NCI-H1092 treated with DMSO at 0.1 percent for 48 hours (cell line): ENCODE measurements at regions not wholly inside any gene's neighbourhood (a gene's known extent, or its start where the extent isn't known, plus 50 kb on each side); places are given as distances from the start of the nearest gene placed in this dataset.
A peak's percentile ranks its signal among the peaks of the same experiment; 100 is the strongest.

Experiments used
- DNase-seq: peaks from one replicate; lab custom pipeline; 2025; lab: John Stamatoyannopoulos, UW

DNA sequence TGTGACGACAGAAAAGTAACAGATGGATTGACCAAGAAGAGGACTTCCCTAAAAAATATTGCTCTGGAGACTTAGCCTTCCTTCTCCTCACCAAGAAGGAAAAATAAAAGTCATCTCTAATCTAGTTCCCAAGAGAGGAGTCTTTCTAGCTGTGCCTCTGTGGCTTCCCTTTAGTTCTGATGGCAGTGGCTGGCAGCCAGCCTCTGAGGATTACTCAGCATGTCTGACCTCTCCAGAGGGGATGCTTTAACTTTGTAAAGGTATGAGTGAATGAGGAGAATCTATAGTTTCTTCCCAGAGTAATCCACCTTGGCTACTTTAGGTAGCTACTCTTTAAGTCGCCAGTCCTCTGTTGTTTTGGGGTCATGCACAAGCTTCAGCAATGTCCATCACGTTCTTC lies 163.9 kb upstream of the KIT start:
- no peak for DNase-seq

DNA sequence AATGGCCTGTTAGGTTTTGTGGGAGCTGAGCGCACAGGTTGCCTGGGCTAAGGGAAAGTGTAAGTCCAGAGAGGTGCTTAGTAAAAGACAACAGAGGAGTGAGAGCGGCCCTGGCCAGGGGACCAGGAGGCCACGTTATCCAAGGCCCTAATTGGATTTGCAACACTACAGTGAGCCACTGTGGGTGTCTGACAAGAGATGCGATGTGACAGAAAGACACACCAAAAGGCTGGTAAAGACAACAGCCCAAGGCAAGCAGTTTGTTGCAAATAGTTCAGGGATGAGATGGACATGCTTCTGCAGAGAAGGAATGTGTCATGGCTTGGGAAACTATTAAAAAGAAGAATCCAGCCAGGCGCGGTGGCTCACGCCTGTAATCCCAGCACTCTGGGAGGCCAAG lies 162.7 kb upstream of the KIT start:
- DNase-seq = no peak

DNA sequence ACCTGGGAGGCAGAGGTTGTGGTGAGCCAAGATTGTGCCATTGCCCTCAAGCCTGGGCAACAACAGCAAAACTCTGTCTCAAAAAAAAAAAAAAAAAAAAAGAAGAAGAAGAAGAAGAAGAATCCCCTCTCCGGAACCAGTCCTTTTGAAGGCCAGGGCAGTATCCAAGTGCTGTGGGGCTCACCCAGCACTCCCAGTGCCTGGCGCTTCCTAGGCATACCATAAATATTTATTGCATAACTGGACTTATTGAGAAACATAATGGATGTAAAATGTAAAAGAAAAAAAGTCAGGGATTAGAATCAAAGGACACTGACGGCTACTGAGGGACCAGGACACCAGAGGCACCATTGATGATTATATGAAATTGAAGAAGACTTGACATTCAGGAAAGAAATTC lies 162.1 kb upstream of the KIT start:
- DNase-seq = no peak

DNA sequence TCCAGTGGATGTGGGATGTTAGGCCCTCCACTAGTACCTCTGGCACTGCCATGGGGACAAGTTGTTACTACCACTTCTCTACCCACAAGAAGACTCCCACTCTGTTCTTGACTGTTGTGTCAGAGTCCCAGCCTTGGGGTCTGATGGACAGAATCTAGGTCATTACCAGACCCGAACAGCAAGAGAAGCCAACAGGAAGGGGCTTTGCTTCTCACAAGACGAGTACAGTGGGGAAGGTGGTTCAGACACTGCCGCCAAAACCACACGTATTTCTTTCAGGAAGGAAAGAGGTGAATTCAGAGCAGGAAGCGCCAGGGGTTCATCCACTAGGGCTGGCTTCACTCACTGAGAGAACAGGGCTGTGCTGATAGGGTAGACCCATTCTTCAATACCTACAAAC lies 161.3 kb upstream of the KIT start:
- no peak for DNase-seq

DNA sequence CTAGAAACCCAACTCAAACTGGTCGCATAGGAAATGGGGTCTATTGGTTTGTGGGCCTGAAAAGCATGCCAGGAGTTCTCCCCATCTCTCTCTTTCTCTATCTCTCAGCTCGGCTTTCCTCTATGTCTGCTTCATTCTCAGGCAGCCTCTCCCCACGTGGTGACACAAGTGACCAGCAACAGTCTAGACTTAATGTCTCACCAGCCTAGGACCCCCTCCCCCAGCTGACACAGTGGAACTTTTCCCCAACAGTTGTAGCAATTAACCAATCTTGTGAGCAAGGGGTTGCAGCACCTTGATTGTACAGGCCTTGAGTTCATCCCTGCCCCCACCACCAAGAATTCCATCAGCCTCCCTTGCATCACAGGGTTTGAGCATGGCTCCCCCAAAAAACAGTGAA lies 159.8 kb upstream of the KIT start:
- no peak for DNase-seq

DNA sequence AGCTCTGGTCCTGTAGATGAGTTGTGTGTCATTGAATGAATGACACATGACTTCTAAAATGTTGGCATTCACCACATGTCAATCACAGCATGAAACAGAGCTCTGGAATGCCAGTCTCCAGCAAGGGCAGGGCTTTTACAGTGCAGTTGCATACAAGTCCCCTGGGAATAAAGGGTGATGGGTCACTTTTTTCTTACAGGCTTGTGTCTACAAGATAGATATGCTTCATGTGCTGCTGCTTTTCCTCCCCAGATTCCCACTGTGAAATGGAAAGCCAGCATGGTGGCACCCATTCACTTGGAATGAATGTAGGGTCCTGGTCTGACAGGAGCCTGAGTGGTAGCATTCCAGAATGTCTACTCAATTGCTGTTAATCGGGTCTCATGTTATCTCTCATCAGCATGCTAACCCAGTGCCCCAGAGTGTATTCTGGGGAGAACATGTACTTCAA lies 159.1 kb upstream of the KIT start:
- DNase-seq = no peak

DNA sequence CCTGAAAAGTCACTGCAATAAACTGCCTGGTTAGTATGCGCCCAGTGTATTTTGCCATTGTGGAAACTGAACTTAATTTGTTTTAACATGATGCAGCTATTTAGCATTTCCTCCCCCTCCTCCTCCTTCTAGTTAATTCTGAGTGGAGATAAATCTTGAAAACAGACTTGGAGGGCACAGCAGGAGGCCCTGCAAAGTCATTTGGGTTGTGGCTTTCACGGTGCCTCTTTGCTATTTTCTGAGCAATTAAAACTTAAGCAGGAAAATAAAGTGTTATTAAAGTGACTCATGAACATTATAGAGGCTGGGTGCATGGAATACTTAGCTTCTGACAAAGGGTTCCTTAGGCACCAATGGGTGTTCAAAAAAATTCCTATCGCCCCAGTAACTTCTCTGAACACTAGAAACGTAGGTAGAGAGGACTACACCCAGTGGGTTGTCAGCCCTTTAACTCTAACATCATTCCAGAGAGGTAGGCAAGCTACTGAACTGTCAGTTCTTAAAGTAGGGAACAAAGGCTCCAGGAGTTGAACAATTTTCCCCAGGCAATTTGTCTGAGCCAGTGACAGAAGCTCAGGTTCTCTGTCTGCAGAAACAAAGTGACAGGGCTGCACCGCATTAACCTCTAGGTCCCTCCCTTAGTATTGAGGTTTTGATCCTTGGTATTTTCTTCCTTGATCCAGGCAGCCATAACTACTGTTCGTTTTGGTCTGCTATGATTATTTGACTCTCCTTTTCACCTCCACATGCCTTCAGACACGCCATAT lies 158.3 kb upstream of the KIT start:
- no peak for DNase-seq

DNA sequence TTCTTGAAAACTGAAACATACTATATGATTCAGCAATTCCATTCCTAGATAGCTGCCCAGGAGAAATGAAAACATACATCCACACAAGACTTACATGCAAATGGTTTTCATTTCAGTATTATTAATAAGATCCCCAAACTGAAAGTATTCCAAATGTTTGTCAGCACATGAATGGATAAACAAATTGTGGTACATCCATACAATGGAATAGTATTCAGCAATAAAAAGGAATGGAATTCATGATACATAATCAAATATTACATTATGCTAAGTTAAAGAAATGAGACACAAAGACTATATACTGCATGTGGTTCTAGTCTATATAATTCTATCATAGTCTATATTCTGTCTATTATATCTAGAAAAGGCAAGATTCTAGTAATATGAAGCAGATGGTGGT lies 152.4 kb upstream of the KIT start:
- no peak for DNase-seq

DNA sequence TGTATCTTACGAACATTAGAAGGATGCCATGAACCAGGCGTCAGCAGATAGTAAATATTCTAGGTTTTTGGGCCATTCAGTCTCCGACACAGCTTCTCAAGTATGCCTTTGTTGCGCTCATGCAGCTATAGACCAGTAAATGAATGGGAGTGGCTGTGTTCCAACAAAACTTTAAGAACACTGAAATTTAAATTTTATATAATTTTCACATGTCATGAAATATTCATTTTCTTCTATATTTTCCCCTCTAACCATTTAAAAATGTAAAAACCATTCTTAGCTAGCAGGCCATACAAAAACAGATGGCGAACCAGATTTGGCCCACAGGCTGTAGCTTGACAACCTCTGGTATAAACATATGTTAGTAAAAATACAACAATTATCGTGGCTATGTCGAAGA lies 151.8 kb upstream of the KIT start:
- no peak for DNase-seq

DNA sequence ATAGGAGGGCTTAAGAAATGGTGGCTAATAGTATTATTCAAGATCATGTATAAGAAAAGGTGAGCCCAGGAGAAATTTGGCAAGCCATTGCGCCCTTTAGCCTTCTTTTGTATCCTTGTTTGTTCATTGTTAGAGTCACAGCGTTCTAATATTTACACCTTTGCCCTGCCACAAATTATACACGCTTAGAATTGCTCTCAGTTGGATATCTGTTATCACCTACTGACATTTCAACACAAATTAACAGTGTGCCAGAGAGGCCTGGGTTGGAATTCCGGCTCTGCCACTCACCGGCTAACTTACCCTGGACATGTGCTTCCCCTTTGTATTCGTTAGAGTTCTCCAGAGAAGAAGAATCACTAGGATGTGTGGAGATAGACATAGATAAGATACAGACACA lies 148.7 kb upstream of the KIT start:
- no peak for DNase-seq

DNA sequence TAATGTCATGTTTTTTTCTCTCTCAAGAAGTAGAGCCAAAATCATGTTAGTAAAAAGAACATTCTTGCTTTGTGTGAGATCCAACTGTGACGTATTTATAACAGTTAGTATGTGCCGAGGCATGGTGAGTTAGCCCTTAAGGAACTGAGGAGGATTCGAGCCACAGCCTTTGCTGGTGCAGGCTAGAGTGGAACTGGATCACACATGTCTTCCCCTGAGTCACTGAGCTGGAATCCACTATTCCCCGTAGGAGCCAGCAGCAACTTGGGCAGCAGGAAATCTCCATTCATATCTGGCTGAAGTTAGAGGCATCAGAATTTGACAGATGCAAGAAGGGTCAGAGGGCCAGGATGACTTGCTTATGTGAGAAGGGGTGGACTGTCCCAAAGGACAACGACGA lies 144.6 kb upstream of the KIT start:
- no peak for DNase-seq

DNA sequence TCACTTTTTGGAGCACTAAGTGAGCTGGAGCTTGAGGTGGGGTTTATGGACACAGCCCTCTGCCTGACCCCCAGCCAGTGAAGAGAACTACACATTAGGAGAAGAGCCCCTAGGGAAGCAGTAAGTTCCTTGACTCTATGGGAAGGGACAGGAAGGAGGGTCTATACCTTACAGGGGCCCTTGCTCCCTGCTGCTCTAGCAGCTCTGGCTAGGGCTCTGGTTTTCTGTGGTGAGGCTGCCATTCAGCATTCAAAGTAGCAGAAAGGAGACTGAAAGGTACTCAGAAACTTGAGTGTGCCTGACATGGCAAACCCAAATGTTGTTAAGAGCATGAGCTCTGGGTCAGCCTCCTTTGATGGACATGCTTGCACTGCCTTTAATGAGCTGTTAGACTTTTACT lies 144.0 kb upstream of the KIT start:
- DNase-seq = no peak

DNA sequence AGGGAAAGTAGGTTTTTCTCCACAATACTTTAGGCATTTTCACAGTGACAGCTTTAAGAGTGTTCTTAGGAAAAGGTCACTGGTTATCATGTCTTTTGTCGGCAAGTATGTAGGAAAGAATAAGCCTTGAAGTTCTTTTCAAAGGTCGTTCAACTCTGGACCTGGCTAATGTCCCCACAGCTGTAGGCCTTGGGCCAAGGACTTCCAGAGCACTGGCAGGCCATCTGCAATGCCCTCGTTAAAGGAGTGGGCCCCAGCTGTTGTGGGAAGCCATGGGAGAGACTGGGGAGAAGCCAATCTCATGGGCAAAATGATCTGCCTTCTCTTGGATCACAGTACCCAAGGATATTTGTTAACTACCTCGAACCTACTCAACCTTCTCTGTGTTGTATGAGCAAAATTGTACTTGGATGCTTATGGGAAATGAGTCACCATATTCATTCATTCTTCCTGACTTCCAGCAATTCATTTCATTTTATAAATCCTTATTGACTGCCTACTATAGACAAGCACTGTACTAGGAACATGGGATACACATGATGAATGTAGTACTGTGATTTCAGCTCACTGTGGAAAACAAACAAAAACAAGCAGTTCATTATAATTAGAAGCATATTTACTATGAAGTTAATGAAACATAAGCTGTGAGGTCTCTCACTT lies 141.1 kb upstream of the KIT start:
- no peak for DNase-seq

DNA sequence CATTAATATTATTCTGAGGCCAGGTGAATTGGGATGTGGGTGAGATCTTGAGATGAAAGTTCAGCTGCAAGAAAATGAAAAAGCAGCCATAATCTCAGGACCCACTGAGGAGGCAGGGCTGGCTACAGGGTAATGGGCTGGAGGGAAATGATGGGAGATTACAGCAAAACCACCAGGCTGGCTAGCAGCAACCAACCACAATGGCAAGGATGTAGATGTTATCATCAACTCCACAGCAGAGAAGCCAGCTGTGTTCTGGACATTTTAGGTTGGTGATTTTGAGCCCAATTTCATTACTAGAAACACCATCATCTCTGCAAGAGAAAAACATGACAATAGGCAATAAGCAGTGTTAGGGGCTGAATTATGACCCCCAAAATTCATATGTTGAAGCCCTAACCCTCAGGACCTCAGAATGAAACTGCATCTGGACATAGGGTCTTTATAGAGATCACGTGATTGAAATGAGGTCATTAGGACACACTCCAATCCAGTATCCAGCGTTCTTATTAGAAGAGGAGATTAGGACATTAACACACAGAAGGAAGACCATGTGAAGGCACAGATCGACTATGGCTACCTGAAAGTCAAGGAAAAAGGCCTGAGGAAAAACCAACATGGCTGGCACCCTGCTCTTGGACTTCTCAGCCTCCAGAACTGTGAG lies 139.8 kb upstream of the KIT start:
- DNase-seq = no peak

DNA sequence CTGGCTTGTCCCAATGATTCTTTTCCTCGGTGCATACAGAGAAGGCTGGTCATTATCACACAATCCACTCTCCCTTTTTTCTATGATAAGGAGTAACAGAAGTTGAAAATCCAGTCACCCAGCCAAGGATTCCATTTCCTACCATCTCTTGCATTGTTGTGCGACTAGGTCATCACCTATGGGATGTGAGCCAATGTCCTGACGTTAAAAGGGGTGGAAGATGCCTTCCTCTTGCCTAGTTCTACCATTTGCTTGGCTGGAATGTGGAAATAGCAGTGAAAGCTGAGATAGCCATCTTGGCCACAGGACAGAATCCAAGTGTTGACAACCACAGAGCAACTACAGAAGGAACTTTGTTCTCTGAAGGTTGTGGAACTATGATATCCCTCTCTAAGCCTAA lies 132.2 kb upstream of the KIT start:
- DNase-seq = no peak

DNA sequence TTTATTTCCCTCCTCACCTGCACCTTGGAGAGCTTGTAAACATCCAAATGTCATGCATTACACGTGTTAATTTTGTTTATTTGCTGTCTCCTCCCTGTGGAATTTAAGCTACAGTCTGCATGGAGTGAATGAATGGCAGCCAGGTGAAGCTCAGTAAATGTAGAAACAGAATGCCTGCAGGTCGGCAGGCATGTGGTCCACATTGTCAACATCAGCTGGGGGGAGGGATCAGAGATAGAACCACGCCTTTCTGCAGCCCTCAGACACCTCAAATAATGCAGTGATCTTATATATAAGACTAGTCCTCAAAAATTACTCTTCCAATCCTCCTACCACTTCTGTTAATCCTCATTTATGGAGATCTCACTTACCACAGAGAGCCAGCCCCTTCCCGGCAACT lies 131.2 kb upstream of the KIT start:
- DNase-seq = no peak

DNA sequence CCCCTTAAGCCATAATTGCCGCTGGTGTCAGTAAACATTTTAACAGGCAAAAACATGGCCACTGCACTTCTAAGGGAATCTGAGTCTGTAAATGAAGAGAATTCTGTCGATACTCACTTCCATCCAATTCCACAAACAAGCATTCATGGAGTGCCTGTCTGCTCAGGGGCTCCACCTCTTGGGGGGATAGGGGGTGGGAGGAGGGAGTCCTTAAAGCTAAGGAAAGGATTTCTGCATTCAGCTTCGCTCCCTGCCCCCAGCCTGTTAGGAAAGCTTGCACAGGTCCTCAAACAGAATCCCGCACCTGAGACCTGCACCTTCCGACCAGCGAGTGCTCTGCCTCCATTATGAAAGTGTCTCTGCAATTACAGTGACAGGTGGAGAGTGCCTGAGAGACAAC lies 130.2 kb upstream of the KIT start:
- DNase-seq = no peak

DNA sequence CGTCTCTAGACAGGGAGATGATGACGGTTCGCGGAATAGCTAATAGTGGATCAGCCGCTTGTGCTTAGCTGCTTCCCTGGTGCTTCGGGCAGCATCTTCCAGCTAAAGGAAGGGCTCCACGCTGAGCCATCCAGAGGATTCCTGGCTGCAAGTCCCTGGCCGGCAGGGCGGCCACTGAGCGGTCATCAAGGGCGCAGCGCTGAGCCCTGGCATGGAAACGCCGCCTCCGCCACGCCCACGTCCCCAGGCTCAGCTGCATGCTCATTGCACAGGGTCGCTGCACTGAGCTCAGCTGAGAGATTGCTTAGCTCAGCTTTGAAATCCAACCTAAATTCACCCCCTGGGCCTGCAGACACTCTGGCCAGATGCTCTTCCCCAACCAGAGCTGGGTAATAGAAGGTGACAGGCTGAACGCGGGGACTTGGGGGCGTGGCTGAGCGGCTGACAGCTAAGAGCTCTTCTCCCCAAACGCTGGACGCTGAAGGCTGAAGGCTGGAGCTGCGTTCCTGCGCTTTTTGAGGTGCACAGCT lies 118.2 kb upstream of the KIT start:
- DNase-seq = peak; percentile 68

DNA sequence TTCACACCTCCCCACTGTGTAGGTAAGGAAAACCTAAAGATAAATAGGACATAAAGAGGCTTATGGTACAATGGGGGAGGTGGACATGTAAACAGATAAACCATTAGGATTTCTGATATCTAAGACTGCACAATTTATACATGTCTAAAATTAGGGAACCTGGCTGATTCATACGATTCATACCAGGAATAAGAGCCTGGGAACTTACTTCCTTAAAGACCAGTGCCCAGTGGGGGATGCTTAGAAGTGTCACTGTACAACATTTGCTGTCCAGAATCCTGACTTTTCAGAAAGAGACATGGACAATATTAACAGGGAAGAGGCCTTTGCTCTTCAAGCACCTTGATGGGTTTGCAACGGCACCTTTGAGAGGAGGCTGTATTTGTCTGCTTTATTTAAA lies 116.8 kb upstream of the KIT start:
- no peak for DNase-seq

DNA sequence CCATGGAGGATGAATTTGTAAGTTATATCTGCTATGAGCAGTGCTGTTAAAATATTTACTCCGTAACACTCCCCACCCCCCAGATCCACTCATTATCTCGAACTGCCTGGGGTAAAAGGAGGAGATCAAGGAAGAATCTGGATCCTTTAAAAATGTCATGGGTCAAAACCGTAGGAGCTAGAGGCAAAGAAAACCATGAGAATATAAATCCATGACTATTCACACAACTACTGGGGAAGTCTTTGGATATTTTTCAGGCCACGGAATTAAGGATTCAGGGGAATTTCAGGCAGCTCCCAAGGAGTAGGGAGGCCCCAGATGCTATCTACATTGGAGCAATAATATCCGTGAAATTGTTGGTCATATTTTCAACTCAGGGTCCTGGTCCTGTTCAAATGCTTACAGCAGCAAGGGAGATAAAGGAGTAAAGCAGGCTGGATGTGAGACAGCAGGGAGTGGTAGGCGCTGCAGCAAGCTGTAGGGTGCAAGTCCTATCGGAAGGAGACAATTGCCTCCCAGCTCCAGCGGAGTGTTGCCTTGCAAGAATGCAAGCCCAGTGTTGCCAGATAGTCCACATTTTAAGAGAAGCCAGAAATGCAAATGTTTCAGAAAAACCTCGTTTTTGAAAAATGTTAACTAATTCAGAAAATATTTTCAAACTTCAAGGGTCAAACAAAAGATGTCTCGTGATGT lies 116.2 kb upstream of the KIT start:
- DNase-seq = no peak

DNA sequence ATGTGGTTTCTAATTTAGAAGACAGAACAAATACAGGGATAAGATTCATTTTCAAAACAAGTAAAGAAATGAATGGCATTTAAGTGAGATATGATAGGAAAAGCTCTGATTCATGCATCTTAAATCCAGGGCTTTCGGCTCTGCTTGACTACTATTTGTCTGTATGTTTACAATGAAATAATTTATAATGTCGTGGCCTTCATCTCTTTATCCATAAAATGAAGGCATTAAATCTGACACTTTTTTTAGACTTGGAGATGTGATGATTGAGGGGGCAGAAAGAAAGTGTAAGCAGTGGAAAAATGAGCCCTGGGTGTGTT lies 115.7 kb upstream of the KIT start:
- DNase-seq = no peak

DNA sequence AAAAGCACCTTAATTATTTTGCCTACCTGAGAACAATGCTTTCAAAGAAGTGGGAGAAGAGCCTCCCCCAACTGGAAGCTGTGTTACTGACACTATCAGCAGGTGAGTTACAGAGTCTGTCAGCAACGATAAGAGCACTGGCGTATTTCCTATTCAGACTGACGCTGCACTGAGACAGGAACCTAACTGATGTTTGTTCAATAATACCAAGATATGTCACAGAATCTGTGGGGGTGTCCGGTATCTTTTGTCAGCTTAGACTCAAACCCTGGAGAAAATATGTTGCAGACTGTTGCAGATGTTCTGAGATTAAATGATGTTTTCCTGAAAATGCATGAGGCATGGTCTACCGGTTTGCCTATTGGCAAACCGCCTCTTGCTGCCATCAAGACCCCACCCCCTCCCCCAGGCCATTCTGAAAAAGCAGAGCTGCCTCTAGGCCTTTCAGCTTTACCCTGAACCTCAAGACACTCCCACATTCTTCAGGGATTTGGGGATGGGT lies 115.2 kb upstream of the KIT start:
- no peak for DNase-seq
